ENCODE measurements at regions not wholly inside any gene's neighbourhood (a gene's known extent, or its start where the extent isn't known, plus 50 kb on each side); places are given as distances from the start of the nearest gene placed in this dataset.

GRCh38 chr2:173571021-173571821 lies 216.5 kb downstream of the CDCA7 start:
- TF ChIP-seq CTCF (conservative IDR thresholded peaks at IDR 0.05; ENCODE audit: low read depth, low read length), result peak; percentile 40; the same call in 1 of the 2 replicates
- no peak for TF ChIP-seq EZH2 (IDR thresholded peaks at IDR 0.05; ENCODE audit: borderline replicate concordance, low read depth, low read length, poor library complexity, severe bottlenecking)

Data from A673 (cell line).